Cortex of kidney (tissue), 1 donor: ENCODE measurements at regions not wholly inside any gene's neighbourhood (a gene's known extent, or its start where the extent isn't known, plus 50 kb on each side); places are given as distances from the start of the nearest gene placed in this dataset.

Experiments used
- DNase-seq: peaks from one replicate; lab custom pipeline; 2025; lab: John Stamatoyannopoulos, UW

- DNase-seq: no peak
Observed at GRCh38 chr11:15909937-15910598, 446.3 kb downstream of the SOX6 start.

- no peak for DNase-seq
Observed at GRCh38 chr11:15910761-15911160, 445.6 kb downstream of the SOX6 start.

- DNase-seq: no peak
Observed at GRCh38 chr11:15911377-15912044, 444.8 kb downstream of the SOX6 start.

GRCh38 chr11:15912291-15912690, 444.1 kb downstream of the SOX6 start:
- no peak for DNase-seq

- DNase-seq: no peak
Observed at GRCh38 chr11:15912825-15913224, 443.5 kb downstream of the SOX6 start.

- no peak for DNase-seq
Observed at GRCh38 chr11:15913261-15913660, 443.1 kb downstream of the SOX6 start.
